RWPE1 (cell line): ENCODE measurements at regions not wholly inside any gene's neighbourhood (a gene's known extent, or its start where the extent isn't known, plus 50 kb on each side); places are given as distances from the start of the nearest gene placed in this dataset.

Experiments
- CTCF ChIA-PET: fragments of 350-600 bp; sonication (Branson Sonifier 250); formaldehyde crosslinking; extraction: SDS; loops from one replicate; lab custom pipeline; 2021; lab: Yijun Ruan, JAX
- POLR2A ChIA-PET: fragments of 400-600 bp; formaldehyde crosslinking; extraction: SDS; loops from one replicate; lab custom pipeline; 2020; ENCODE audit warnings: antibody characterized with exemption; ENCODE audit not compliant: low non-redundant PET; lab: Yijun Ruan, JAX
- DNase-seq: peaks from one replicate; pipeline ENCODE4 v3.0.0; 2012; ENCODE audit warnings: low spot score
- H3K27ac ChIP-seq: fragments of 450-650 bp; 2 replicates; pipeline ENCODE4 v1.5.1; 2017
- CTCF ChIP-seq: fragments of 450-650 bp; conservative IDR thresholded peaks from 2 replicates; pipeline ENCODE4 v1.5.1; 2017; ENCODE audit warnings: low read depth, mild to moderate bottlenecking

- ChIA-PET POLR2A (no interaction called here), CTCF (interaction anchor here (0.8 kb wide), 1 partner anchor 79 kb away, joined by 3 read pairs; no protein-coding TSS in a partner anchor)
- no peak for TF ChIP-seq CTCF
- H3K27ac ChIP-seq: no peak overlapping the region
- no peak for DNase-seq
Observed at GRCh38 chr13:103195762-103196161, 129.5 kb upstream of the SLC10A2 start.

GRCh38 chr13:103194871-103195270 lies 128.7 kb upstream of the SLC10A2 start:
- DNase-seq: no peak
- ChIA-PET CTCF (no interaction called here), POLR2A (no interaction called here)
- TF ChIP-seq CTCF: no peak
- H3K27ac ChIP-seq: no peak overlapping the region

- no peak for DNase-seq
- H3K27ac ChIP-seq: no peak overlapping the region
- POLR2A ChIA-PET: no interaction called here
- CTCF ChIA-PET: no interaction called here
- TF ChIP-seq CTCF: no peak
Observed at GRCh38 chr13:103192511-103193135, 126.4 kb upstream of the SLC10A2 start.

GRCh38 chr13:103190841-103191240 lies 124.6 kb upstream of the SLC10A2 start:
- ChIA-PET CTCF (no interaction called here), POLR2A (no interaction called here)
- no peak for TF ChIP-seq CTCF
- H3K27ac ChIP-seq: no peak overlapping the region
- no peak for DNase-seq

GRCh38 chr13:103188713-103189326 lies 122.6 kb upstream of the SLC10A2 start:
- peak; percentile 64 for TF ChIP-seq CTCF
- CTCF ChIA-PET: interaction anchor here (0.6 to 0.7 kb wide), 5 partner anchors 14 to 539 kb away, joined by 3 to 8 read pairs (median 3); no protein-coding TSS in a partner anchor
- H3K27ac ChIP-seq: no peak overlapping the region
- peak; percentile 45 for DNase-seq
- POLR2A ChIA-PET: no interaction called here

GRCh38 chr13:103187721-103188156 lies 121.5 kb upstream of the SLC10A2 start:
- TF ChIP-seq CTCF: no peak
- no peak overlapping the region for H3K27ac ChIP-seq
- ChIA-PET CTCF (no interaction called here), POLR2A (no interaction called here)
- no peak for DNase-seq
